GM23338 (cell line): ENCODE measurements at regions not wholly inside any gene's neighbourhood (a gene's known extent, or its start where the extent isn't known, plus 50 kb on each side); places are given as distances from the start of the nearest gene placed in this dataset.

Experiments used
- ATAC-seq: fragments of 200-7000 bp; cut with Tn5 transposase; 3 replicates; pipeline ENCODE4 v1.9.1; 2020
- DNase-seq: peaks from one replicate; pipeline ENCODE4 v3.0.0-alpha.2; 2015; ENCODE audit warnings: low spot score
- H2AFZ ChIP-seq: fragments of 200-600 bp; sonication (generic); 2 replicates; pipeline ENCODE4 v1.8.0; 2016; ENCODE audit warnings: antibody characterized with exemption, mild to moderate bottlenecking, moderate library complexity
- H3F3A ChIP-seq: fragments of 200-600 bp; sonication (generic); replicated peaks from 2 replicates; pipeline ENCODE4 v1.8.0; 2017; ENCODE audit warnings: antibody characterized with exemption, mixed run types, low read depth
- H3K27ac ChIP-seq: fragments of 200-600 bp; sonication (generic); 2 replicates; pipeline ENCODE4 v1.6.1; 2016; ENCODE audit warnings: low read depth
- H3K27me3 ChIP-seq: fragments of 200-600 bp; sonication (generic); 2 replicates; pipeline ENCODE4 v1.8.0; 2016; ENCODE audit warnings: mild to moderate bottlenecking, mixed run types, moderate library complexity; ENCODE audit not compliant: insufficient read depth
- H3K36me3 ChIP-seq: fragments of 200-600 bp; sonication (generic); 2 replicates; pipeline ENCODE4 v1.8.0; 2016; ENCODE audit warnings: mild to moderate bottlenecking; ENCODE audit not compliant: insufficient read depth
- H3K4me1 ChIP-seq: fragments of 200-600 bp; sonication (generic); 2 replicates; pipeline ENCODE4 v1.8.0; 2016; ENCODE audit warnings: mild to moderate bottlenecking, moderate library complexity; ENCODE audit not compliant: insufficient read depth
- H3K4me2 ChIP-seq: fragments of 200-600 bp; sonication (generic); 2 replicates; pipeline ENCODE4 v1.7.1; 2017; ENCODE audit warnings: mixed run types
- H3K4me3 ChIP-seq: fragments of 200-600 bp; sonication (generic); 2 replicates; pipeline ENCODE4 v1.6.1; 2016; ENCODE audit warnings: mixed run types
- H3K79me2 ChIP-seq: fragments of 200-600 bp; sonication (generic); replicated peaks from 2 replicates; pipeline ENCODE4 v1.8.0; 2017; ENCODE audit warnings: mild to moderate bottlenecking; ENCODE audit not compliant: insufficient read depth
- H3K9me2 ChIP-seq: fragments of 200-600 bp; sonication (generic); 2 replicates; pipeline ENCODE4 v1.8.0; 2017; ENCODE audit not compliant: insufficient read depth
- H4K20me1 ChIP-seq: fragments of 200-600 bp; sonication (generic); replicated peaks from 2 replicates; pipeline ENCODE4 v1.8.0; 2017; ENCODE audit warnings: mild to moderate bottlenecking; ENCODE audit not compliant: insufficient read depth
- H3K27ac Mint-ChIP-seq: 2 replicates; pipeline ENCODE4 v1.8.0; 2020; ENCODE audit warnings: inconsistent platforms, mild to moderate bottlenecking, moderate library complexity, mixed read lengths
- H3K27me3 Mint-ChIP-seq: 3 replicates; pipeline ENCODE4 v1.8.0; 2022; ENCODE audit warnings: low read depth, mild to moderate bottlenecking, moderate library complexity, mixed read lengths, inconsistent platforms; ENCODE audit not compliant: insufficient read depth, poor library complexity
- H3K36me3 Mint-ChIP-seq: 3 replicates; pipeline ENCODE4 v1.8.0; 2021; ENCODE audit warnings: low read depth, mild to moderate bottlenecking, inconsistent platforms, moderate library complexity, mixed read lengths
- H3K4me1 Mint-ChIP-seq: 3 replicates; pipeline ENCODE4 v1.8.0; 2020; ENCODE audit warnings: mild to moderate bottlenecking, inconsistent platforms, mixed read lengths
- H3K4me3 Mint-ChIP-seq: 3 replicates; pipeline ENCODE4 v1.8.0; 2021; ENCODE audit warnings: moderate library complexity, mild to moderate bottlenecking, inconsistent platforms, mixed read lengths
- H3K9me3 Mint-ChIP-seq: 3 replicates; pipeline ENCODE4 v1.8.0; 2020; ENCODE audit warnings: moderate library complexity, mild to moderate bottlenecking, inconsistent platforms, mixed read lengths
- EZH2phosphoT487 ChIP-seq: fragments of 200-600 bp; sonication (generic); IDR thresholded peaks from one replicate; pipeline ENCODE4 v1.8.1; 2018; ENCODE audit warnings: antibody characterized with exemption; ENCODE audit not compliant: unreplicated experiment
- JUNB ChIP-seq: IDR thresholded peaks from one replicate; pipeline ENCODE4 v1.6.1; 2016; ENCODE audit warnings: antibody characterized with exemption; ENCODE audit not compliant: unreplicated experiment
- ZNF331 ChIP-seq: fragments of 250-450 bp; sonication (Bioruptor Pico); IDR thresholded peaks from 2 replicates; pipeline ENCODE4 v1.5.0; 2020; ENCODE audit warnings: low read depth, mild to moderate bottlenecking, moderate library complexity
- TF ChIP-seq, protein P1 (sequence below): fragments of 250-450 bp; sonication (Bioruptor Pico); IDR thresholded peaks from 2 replicates; pipeline ENCODE4 v1.5.0; 2020; ENCODE audit warnings: mild to moderate bottlenecking, moderate library complexity
- TF ChIP-seq, protein P2 (sequence below), 2 experiments: fragments of 200-600 bp in 1 of 2; sonication (generic) in 1 of 2; conservative IDR thresholded peaks; 2 replicates each; pipeline versions ENCODE4 v1.5.1 to v1.6.1; 2016 to 2017; ENCODE audit warnings: antibody characterized with exemption in 2 of 2, low read depth in 2 of 2, mild to moderate bottlenecking in 2 of 2, moderate library complexity in 1 of 2

DNA sequence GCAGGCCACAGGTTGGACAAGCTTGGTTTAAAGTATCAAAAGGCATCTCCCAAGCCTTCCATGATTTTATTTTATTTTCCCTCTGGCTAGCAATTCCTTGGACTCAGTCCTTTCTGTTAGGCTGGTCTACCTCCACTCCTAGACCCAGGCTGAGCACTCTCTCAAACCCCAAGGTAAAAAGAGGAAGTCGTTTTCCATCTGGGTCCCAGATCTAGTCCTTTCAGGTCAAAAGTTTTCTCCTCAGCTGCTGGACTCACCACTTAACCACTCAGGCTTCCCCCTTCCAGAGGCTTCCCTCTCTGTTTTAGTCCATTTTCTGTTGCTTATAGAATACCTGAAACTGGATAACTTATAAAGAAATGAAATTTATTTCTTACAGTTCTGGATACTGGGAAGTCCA lies 252.3 kb upstream of the MKLN1 start (continued):
- TF ChIP-seq, protein P1, sequence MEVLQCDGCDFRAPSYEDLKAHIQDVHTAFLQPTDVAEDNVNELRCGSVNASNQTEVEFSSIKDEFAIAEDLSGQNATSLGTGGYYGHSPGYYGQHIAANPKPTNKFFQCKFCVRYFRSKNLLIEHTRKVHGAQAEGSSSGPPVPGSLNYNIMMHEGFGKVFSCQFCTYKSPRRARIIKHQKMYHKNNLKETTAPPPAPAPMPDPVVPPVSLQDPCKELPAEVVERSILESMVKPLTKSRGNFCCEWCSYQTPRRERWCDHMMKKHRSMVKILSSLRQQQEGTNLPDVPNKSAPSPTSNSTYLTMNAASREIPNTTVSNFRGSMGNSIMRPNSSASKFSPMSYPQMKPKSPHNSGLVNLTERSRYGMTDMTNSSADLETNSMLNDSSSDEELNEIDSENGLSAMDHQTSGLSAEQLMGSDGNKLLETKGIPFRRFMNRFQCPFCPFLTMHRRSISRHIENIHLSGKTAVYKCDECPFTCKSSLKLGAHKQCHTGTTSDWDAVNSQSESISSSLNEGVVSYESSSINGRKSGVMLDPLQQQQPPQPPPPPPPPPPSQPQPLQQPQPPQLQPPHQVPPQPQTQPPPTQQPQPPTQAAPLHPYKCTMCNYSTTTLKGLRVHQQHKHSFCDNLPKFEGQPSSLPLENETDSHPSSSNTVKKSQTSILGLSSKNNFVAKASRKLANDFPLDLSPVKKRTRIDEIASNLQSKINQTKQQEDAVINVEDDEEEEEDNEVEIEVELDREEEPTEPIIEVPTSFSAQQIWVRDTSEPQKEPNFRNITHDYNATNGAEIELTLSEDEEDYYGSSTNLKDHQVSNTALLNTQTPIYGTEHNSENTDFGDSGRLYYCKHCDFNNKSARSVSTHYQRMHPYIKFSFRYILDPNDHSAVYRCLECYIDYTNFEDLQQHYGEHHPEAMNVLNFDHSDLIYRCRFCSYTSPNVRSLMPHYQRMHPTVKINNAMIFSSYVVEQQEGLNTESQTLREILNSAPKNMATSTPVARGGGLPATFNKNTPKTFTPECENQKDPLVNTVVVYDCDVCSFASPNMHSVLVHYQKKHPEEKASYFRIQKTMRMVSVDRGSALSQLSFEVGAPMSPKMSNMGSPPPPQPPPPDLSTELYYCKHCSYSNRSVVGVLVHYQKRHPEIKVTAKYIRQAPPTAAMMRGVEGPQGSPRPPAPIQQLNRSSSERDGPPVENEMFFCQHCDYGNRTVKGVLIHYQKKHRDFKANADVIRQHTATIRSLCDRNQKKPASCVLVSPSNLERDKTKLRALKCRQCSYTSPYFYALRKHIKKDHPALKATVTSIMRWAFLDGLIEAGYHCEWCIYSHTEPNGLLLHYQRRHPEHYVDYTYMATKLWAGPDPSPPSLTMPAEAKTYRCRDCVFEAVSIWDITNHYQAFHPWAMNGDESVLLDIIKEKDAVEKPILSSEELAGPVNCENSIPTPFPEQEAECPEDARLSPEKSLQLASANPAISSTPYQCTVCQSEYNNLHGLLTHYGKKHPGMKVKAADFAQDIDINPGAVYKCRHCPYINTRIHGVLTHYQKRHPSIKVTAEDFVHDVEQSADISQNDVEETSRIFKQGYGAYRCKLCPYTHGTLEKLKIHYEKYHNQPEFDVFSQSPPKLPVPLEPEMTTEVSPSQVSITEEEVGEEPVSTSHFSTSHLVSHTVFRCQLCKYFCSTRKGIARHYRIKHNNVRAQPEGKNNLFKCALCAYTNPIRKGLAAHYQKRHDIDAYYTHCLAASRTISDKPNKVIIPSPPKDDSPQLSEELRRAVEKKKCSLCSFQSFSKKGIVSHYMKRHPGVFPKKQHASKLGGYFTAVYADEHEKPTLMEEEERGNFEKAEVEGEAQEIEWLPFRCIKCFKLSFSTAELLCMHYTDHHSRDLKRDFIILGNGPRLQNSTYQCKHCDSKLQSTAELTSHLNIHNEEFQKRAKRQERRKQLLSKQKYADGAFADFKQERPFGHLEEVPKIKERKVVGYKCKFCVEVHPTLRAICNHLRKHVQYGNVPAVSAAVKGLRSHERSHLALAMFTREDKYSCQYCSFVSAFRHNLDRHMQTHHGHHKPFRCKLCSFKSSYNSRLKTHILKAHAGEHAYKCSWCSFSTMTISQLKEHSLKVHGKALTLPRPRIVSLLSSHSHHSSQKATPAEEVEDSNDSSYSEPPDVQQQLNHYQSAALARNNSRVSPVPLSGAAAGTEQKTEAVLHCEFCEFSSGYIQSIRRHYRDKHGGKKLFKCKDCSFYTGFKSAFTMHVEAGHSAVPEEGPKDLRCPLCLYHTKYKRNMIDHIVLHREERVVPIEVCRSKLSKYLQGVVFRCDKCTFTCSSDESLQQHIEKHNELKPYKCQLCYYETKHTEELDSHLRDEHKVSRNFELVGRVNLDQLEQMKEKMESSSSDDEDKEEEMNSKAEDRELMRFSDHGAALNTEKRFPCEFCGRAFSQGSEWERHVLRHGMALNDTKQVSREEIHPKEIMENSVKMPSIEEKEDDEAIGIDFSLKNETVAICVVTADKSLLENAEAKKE (CRISPR knock-in tag) = no peak
- TF ChIP-seq JUNB (no peak), EZH2phosphoT487 (no peak)
- TF ChIP-seq, protein P2, sequence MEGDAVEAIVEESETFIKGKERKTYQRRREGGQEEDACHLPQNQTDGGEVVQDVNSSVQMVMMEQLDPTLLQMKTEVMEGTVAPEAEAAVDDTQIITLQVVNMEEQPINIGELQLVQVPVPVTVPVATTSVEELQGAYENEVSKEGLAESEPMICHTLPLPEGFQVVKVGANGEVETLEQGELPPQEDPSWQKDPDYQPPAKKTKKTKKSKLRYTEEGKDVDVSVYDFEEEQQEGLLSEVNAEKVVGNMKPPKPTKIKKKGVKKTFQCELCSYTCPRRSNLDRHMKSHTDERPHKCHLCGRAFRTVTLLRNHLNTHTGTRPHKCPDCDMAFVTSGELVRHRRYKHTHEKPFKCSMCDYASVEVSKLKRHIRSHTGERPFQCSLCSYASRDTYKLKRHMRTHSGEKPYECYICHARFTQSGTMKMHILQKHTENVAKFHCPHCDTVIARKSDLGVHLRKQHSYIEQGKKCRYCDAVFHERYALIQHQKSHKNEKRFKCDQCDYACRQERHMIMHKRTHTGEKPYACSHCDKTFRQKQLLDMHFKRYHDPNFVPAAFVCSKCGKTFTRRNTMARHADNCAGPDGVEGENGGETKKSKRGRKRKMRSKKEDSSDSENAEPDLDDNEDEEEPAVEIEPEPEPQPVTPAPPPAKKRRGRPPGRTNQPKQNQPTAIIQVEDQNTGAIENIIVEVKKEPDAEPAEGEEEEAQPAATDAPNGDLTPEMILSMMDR (conservative IDR thresholded peaks at IDR 0.05; ENCODE audit: low read depth in 2 of 2) = no peak

DNA sequence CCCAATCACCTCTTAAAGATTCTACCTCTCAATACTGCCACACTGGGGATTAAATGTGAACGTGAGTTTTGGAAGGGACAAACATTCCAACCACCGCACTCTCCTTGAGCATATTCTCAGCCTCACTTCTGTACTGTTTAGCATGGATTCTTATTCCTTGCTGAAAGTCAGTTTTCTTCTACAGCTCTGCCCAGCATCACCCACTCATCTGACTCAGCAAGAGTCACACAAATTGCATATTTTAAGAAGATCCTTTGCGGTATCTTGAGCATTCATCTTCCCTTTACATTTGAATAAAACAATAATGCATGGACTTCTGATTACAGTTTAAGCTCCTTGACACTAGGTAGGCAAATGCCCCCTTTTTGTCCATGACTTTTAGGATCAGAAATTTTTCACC lies 251.6 kb upstream of the MKLN1 start:
- Histone ChIP-seq H4K20me1 (0 out of 2 replicates have a peak, but pooled peaks cover 1% of the 10 kb centered on the region), H3K79me2 (peaks cover 34% of the 10 kb centered on the region), H3K27me3 (no peaks in the 10 kb centered on the region), H3K4me2 (no peak overlapping the region), H3K4me1 (peaks cover 13% of the 10 kb centered on the region), H3F3A (no peaks in the 10 kb centered on the region), H3K27ac (no peak overlapping the region), H2AFZ (no peak overlapping the region), H3K9me2 (no peaks in the 10 kb centered on the region), H3K36me3 (no peaks in the 10 kb centered on the region), H3K4me3 (no peak overlapping the region)
- H3K4me3 Mint-ChIP-seq = no peak overlapping the region
- H3K4me1 Mint-ChIP-seq = peaks cover 19% of the 10 kb centered on the region
- H3K27me3 Mint-ChIP-seq = no peaks in the 10 kb centered on the region
- H3K9me3 Mint-ChIP-seq = peaks cover 4% of the 10 kb centered on the region; the same call in 1 of the 3 replicates
- DNase-seq = no peak
- peaks cover 33% of the 10 kb centered on the region for H3K36me3 Mint-ChIP-seq
- H3K27ac Mint-ChIP-seq = peak overlapping the region; percentile 30; the same call in 1 of the 2 replicates
- ATAC-seq = no peak
- TF ChIP-seq ZNF331 (CRISPR knock-in tag) = no peak
- TF ChIP-seq, protein P1 (CRISPR knock-in tag) = no peak
- TF ChIP-seq, protein P2 (conservative IDR thresholded peaks at IDR 0.05; ENCODE audit: low read depth in 2 of 2) = no peak
